GM13977 (cell line): ENCODE measurements at regions not wholly inside any gene's neighbourhood (a gene's known extent, or its start where the extent isn't known, plus 50 kb on each side); places are given as distances from the start of the nearest gene placed in this dataset.

Experiments used
- DNase-seq: peaks from one replicate; pipeline ENCODE4 v3.0.0; 2012; ENCODE audit warnings: low spot score
- CTCF ChIP-seq: IDR thresholded peaks from 2 replicates; pipeline ENCODE4 v1.5.1; 2012; ENCODE audit warnings: mild to moderate bottlenecking, control low read depth; ENCODE audit not compliant: insufficient read depth; ENCODE audit errors: extremely low read depth, missing control alignments
- in situ Hi-C: fragments of 300-500 bp; cut with MboI; formaldehyde crosslinking; loops from one replicate; pipeline ENCODE4 v1.12.0; 2022; ENCODE audit warnings: low sequenced_read_pairs, low pct_unique_long_range_greater_than_20kb, mixed read lengths, inconsistent platforms; ENCODE audit not compliant: unreplicated experiment

DNA sequence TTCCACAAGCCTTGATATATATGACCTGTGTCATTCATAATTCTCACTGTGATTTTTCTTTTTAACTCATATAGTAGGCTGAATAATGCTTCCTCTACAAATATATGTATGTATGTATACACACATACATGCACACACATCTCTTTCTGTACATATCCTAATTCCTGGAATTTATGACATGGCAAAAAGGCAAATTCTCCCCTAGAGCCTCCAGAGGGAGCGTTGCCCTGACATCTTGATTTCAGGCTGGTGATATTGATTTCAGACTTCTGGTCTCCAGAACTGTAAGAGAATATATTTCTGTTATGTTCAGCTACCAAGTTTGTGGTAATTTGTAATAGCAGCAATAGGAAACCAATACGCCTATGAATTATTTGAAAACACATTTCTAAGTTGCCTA lies 166.6 kb upstream of the GAS1 start:
- in situ Hi-C loops, result no loop called here

DNA sequence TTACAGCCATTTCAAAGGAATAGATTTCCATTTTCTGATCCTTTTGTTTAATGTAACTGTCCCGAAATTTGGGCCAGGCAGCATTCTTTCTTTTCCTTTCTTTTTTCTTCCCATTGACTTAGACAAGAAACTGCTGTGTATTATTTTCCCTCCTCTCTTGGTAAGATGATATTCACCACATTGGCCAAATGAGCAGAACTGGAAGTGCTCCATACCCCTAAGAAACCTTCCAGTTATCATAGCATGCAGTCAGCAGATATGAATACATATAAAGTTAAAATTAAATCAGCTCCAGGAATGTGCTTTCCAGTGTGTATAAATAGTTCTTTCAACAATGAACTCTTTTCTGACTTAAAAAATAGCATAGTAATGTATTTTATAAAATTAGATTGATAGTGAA lies 168.5 kb upstream of the GAS1 start:
- DNase-seq, result no peak
- no peak for TF ChIP-seq CTCF
- in situ Hi-C loops, result no loop called here

More for the DNA sequence above, 166.6 kb upstream of the GAS1 start:
- no peak for TF ChIP-seq CTCF
- no peak for DNase-seq

GRCh38 chr9:87116492-87116891 lies 169.2 kb upstream of the GAS1 start:
- no peak for DNase-seq
- in situ Hi-C loops, result no loop called here
- TF ChIP-seq CTCF, result no peak

GRCh38 chr9:87118594-87118993 lies 171.3 kb upstream of the GAS1 start:
- in situ Hi-C loops, result no loop called here
- DNase-seq, result no peak
- TF ChIP-seq CTCF, result no peak

GRCh38 chr9:87119328-87119881 lies 172.1 kb upstream of the GAS1 start:
- DNase-seq, result no peak
- in situ Hi-C loops, result no loop called here
- TF ChIP-seq CTCF, result no peak

DNA sequence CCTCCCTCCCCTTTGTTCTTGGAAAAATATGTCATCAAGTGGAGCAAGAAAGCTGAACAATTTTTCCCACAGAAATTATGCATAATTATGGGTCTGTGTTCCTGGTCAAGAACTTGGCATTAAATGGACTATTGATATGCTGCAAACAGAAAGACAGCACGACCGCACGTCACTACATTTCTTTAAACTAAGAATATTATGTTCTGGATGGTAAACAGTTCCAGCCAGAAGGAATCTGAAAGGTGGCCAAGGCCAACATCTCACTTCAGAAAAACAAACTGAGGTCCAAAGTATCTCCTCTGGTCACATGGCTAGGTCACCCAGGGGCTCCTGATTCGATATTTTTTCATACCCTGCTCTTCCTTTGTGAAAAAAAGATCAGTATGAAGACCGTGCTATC lies 173.3 kb upstream of the GAS1 start:
- in situ Hi-C loops, result no loop called here
- TF ChIP-seq CTCF, result no peak

More for the DNA sequence above, 173.3 kb upstream of the GAS1 start:
- no peak for DNase-seq
